ENCODE measurements at regions not wholly inside any gene's neighbourhood (a gene's known extent, or its start where the extent isn't known, plus 50 kb on each side); places are given as distances from the start of the nearest gene placed in this dataset.
"Not testable (repeated sequence)": the region's sequence is repeated elsewhere in the genome, so short reads cannot be mapped to it uniquely, and the experiment has no call there.

GRCh38 chr17:21542991-21543390, 149.3 kb upstream of the KCNJ18 start:
- no peak overlapping the region for H3K4me3 ChIP-seq (ENCODE audit: low read depth, low read length)
- no peak for TF ChIP-seq CTCF (IDR thresholded peaks at IDR 0.05; ENCODE audit: low read depth, low read length)

GRCh38 chr17:21545064-21545463, 147.3 kb upstream of the KCNJ18 start:
- no peak for TF ChIP-seq CTCF (IDR thresholded peaks at IDR 0.05; ENCODE audit: low read depth, low read length)
- H3K4me3 ChIP-seq (ENCODE audit: low read depth, low read length): no peak overlapping the region

GRCh38 chr17:21548236-21548635, 144.1 kb upstream of the KCNJ18 start:
- TF ChIP-seq CTCF (IDR thresholded peaks at IDR 0.05; ENCODE audit: low read depth, low read length): no peak
- no peak overlapping the region for H3K4me3 ChIP-seq (ENCODE audit: low read depth, low read length)

GRCh38 chr17:21549107-21549687, 143.1 kb upstream of the KCNJ18 start:
- no peak for TF ChIP-seq CTCF (IDR thresholded peaks at IDR 0.05; ENCODE audit: low read depth, low read length)

GRCh38 chr17:21550031-21550430, 142.3 kb upstream of the KCNJ18 start:
- peak overlapping the region; percentile 70 for H3K4me3 ChIP-seq (ENCODE audit: low read depth, low read length)

More at GRCh38 chr17:21549107-21549687, 143.1 kb upstream of the KCNJ18 start:
- H3K4me3 ChIP-seq (ENCODE audit: low read depth, low read length): peak overlapping the region; percentile 70

- peak overlapping the region; percentile 70 for H3K4me3 ChIP-seq (ENCODE audit: low read depth, low read length)
- no peak for TF ChIP-seq CTCF (IDR thresholded peaks at IDR 0.05; ENCODE audit: low read depth, low read length)
Measured at GRCh38 chr17:21551081-21551881, 141.0 kb upstream of the KCNJ18 start.

GRCh38 chr17:21558921-21559320, 133.4 kb upstream of the KCNJ18 start:
- not testable (repeated sequence) for H3K4me3 ChIP-seq (ENCODE audit: low read depth, low read length)

- H3K4me3 ChIP-seq (ENCODE audit: low read depth, low read length): no peak overlapping the region
- TF ChIP-seq CTCF (IDR thresholded peaks at IDR 0.05; ENCODE audit: low read depth, low read length): no peak
Measured at GRCh38 chr17:21564262-21564661, 128.1 kb upstream of the KCNJ18 start.

GRCh38 chr17:21564757-21565156, 127.6 kb upstream of the KCNJ18 start:
- H3K4me3 ChIP-seq (ENCODE audit: low read depth, low read length): not testable (repeated sequence)

GRCh38 chr17:21570427-21570826, 121.9 kb upstream of the KCNJ18 start:
- H3K4me3 ChIP-seq (ENCODE audit: low read depth, low read length): not testable (repeated sequence)

GRCh38 chr17:21572148-21572547, 120.2 kb upstream of the KCNJ18 start:
- not testable (repeated sequence) for H3K4me3 ChIP-seq (ENCODE audit: low read depth, low read length)

GRCh38 chr17:21573271-21573960, 118.9 kb upstream of the KCNJ18 start:
- not testable (repeated sequence) for H3K4me3 ChIP-seq (ENCODE audit: low read depth, low read length)
